OCI-LY3 (cell line): ENCODE measurements at regions not wholly inside any gene's neighbourhood (a gene's known extent, or its start where the extent isn't known, plus 50 kb on each side); places are given as distances from the start of the nearest gene placed in this dataset.

ENCODE experiments used
- H2AFZ ChIP-seq: fragments of 200-600, 300-600 bp; shearing (Covaris generic); 2 replicates; pipeline ENCODE4 v1.6.0; 2014; ENCODE audit warnings: antibody characterized with exemption, low read depth, low read length
- H3K27ac ChIP-seq: fragments of 200-600, 300-600 bp; sonication (generic); 2 replicates; pipeline ENCODE4 v1.5.1; 2014; ENCODE audit warnings: mild to moderate bottlenecking, low read length, moderate library complexity, mixed read lengths
- H3K27me3 ChIP-seq: fragments of 200-600, 300-600 bp; sonication (generic); 2 replicates; pipeline ENCODE4 v1.6.1; 2014; ENCODE audit warnings: low read depth, low read length, mixed read lengths
- H3K36me3 ChIP-seq: fragments of 200-600, 300-600 bp; sonication (generic); replicated peaks from 2 replicates; pipeline ENCODE3; 2014; ENCODE audit warnings: low read depth, low read length, mixed read lengths
- H3K4me1 ChIP-seq: fragments of 300-600, 200-600 bp; sonication (generic); 2 replicates; pipeline ENCODE4 v1.6.1; 2014; ENCODE audit warnings: low read length, mixed read lengths
- H3K4me2 ChIP-seq: fragments of 200-600, 300-600 bp; sonication (generic); 2 replicates; pipeline ENCODE4 v1.6.1; 2014; ENCODE audit warnings: low read length, mixed read lengths
- H3K4me3 ChIP-seq: fragments of 300-600, 200-600 bp; sonication (generic); 2 replicates; pipeline ENCODE4 v1.5.1; 2014; ENCODE audit warnings: antibody characterized with exemption, mild to moderate bottlenecking, low read length, moderate library complexity
- H3K79me2 ChIP-seq: fragments of 300-600, 200-600 bp; shearing (Covaris generic); 2 replicates; pipeline ENCODE4 v1.6.1; 2014; ENCODE audit warnings: mild to moderate bottlenecking, low read length, mixed read lengths
- H3K9ac ChIP-seq: fragments of 300-600, 200-600 bp; shearing (Covaris generic); 2 replicates; pipeline ENCODE4 v1.6.0; 2014; ENCODE audit warnings: mild to moderate bottlenecking, low read length, moderate library complexity
- H3K9me3 ChIP-seq: fragments of 200-600, 300-600 bp; shearing (Covaris generic); 2 replicates; pipeline ENCODE4 v1.6.1; 2014; ENCODE audit warnings: low read length, mixed read lengths; ENCODE audit not compliant: insufficient read depth
- H4K20me1 ChIP-seq: fragments of 200-600, 300-600 bp; sonication (generic); 2 replicates; pipeline ENCODE4 v1.6.1; 2016; ENCODE audit warnings: low read length, mixed read lengths; ENCODE audit not compliant: insufficient read depth
- EZH2phosphoT487 ChIP-seq: fragments of 200-600 bp; shearing (Covaris generic); IDR thresholded peaks from 2 replicates; pipeline ENCODE4 v1.6.1; 2018; ENCODE audit warnings: antibody characterized with exemption, mixed run types, low read depth
- TF ChIP-seq, protein P1 (sequence below): fragments of 200-600, 300-600 bp; sonication (generic); IDR thresholded peaks from 2 replicates; pipeline ENCODE4 v1.5.1; 2014; ENCODE audit warnings: antibody characterized with exemption, low read length, low read depth

DNA sequence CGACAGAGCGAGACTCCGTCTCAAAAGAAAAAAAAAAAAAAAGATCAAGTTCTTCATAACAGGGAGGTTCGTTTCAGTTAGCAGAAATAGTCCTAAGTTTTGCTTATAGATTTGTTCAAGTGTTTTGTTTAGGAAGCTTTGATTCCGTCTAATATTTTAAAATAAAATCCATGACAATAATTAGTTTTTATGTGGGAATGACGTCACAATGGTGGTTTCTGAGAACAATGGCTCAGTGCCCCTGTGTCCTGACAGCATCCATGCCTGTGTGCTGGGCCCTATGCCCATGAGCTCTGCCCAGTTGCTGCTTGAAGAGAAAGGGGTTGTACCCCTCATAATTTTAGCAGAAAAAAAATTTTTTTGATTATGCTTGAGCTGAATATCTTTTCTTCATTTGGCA, 134.0 kb downstream of the SST start:
- H4K20me1 ChIP-seq = no peaks in the 10 kb centered on the region
- H3K79me2 ChIP-seq = no peaks in the 10 kb centered on the region
- H3K27me3 ChIP-seq = peaks cover 46% of the 10 kb centered on the region
- no peak overlapping the region for H3K4me2 ChIP-seq
- TF ChIP-seq EZH2phosphoT487 = no peak
- TF ChIP-seq, protein P1, sequence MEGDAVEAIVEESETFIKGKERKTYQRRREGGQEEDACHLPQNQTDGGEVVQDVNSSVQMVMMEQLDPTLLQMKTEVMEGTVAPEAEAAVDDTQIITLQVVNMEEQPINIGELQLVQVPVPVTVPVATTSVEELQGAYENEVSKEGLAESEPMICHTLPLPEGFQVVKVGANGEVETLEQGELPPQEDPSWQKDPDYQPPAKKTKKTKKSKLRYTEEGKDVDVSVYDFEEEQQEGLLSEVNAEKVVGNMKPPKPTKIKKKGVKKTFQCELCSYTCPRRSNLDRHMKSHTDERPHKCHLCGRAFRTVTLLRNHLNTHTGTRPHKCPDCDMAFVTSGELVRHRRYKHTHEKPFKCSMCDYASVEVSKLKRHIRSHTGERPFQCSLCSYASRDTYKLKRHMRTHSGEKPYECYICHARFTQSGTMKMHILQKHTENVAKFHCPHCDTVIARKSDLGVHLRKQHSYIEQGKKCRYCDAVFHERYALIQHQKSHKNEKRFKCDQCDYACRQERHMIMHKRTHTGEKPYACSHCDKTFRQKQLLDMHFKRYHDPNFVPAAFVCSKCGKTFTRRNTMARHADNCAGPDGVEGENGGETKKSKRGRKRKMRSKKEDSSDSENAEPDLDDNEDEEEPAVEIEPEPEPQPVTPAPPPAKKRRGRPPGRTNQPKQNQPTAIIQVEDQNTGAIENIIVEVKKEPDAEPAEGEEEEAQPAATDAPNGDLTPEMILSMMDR = no peak
- H3K27ac ChIP-seq = no peak overlapping the region
- no peak overlapping the region for H3K4me3 ChIP-seq
- H2AFZ ChIP-seq = no peak overlapping the region
- no peaks in the 10 kb centered on the region for H3K4me1 ChIP-seq
- no peaks in the 10 kb centered on the region for H3K9me3 ChIP-seq
- no peaks in the 10 kb centered on the region for H3K36me3 ChIP-seq
- H3K9ac ChIP-seq = no peak overlapping the region

DNA sequence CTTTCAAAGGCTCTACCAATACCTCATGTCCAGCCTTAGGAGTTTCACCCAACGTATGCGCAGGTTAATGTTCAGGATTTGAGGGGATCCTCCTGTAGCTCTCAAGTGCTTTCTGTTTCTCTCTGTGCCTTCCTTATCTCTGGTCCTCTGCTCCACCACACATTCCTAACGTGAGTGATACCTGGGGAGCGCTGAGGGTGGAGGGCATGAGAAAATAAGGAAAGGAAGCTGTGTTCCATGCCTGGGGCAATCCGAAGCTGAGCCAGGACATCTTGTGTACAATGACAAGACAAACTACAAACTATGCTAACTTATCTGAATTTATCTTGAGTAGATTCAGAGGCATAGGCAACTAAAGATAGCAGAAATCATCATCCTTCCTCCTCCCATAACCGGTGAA, 136.4 kb downstream of the SST start:
- peaks cover 50% of the 10 kb centered on the region for H3K27me3 ChIP-seq
- TF ChIP-seq EZH2phosphoT487 = no peak
- TF ChIP-seq, protein P1 = no peak

DNA sequence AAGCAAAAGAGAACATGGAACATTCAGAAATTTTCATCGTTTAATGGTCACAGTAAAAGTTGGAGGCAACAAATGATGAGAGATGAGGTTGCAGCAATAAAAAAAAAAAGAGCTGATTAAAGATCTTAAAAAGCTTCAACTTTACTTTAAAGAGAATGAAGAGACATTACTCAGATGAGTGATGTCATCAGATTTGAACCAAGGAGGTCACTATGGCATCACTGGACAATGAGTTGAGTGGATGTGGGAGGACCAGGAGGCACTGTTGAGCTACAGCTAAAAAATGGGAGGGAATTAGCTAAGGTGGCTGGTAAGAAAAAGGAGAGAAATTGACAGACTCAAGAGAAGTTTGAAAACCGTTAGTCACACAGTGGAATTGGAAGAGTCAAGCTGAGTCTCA, 138.4 kb downstream of the SST start:
- no peaks in the 10 kb centered on the region for H3K36me3 ChIP-seq
- H3K27me3 ChIP-seq = peaks cover 65% of the 10 kb centered on the region
- H4K20me1 ChIP-seq = no peaks in the 10 kb centered on the region
- no peaks in the 10 kb centered on the region for H3K79me2 ChIP-seq
- H3K9me3 ChIP-seq = no peaks in the 10 kb centered on the region
- no peaks in the 10 kb centered on the region for H3K4me1 ChIP-seq
- H3K4me2 ChIP-seq = no peak overlapping the region
- no peak overlapping the region for H3K9ac ChIP-seq
- H3K27ac ChIP-seq = no peak overlapping the region
- H3K4me3 ChIP-seq = no peak overlapping the region
- H2AFZ ChIP-seq = no peak overlapping the region
- TF ChIP-seq, protein P1 = no peak
- no peak for TF ChIP-seq EZH2phosphoT487

More for the DNA sequence above, 136.4 kb downstream of the SST start:
- no peaks in the 10 kb centered on the region for H3K36me3 ChIP-seq
- no peak overlapping the region for H3K27ac ChIP-seq
- H3K79me2 ChIP-seq = no peaks in the 10 kb centered on the region
- H4K20me1 ChIP-seq = no peaks in the 10 kb centered on the region
- no peak overlapping the region for H3K4me3 ChIP-seq
- H3K9ac ChIP-seq = no peak overlapping the region
- no peaks in the 10 kb centered on the region for H3K9me3 ChIP-seq
- no peak overlapping the region for H2AFZ ChIP-seq
- H3K4me1 ChIP-seq = no peaks in the 10 kb centered on the region
- H3K4me2 ChIP-seq = no peak overlapping the region

DNA sequence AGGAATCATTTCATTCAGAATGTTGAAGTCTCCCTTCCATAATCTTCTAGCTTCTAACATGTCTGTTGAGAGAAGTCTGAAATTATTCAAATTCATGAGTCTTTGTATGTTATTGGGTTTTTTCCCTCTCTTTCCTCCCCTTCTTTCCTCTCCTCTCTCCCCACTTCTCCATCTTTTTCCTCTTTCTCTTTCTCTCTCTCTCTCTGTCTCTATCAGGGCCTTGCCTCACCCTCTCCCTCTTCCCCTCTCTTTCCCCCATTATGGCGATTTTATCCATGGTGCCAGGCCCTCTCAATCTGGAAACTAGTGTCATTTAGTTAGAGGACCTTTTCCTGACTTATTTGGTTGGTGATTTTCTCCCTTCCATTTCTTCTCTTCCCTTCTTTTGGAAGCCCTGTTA, 147.3 kb downstream of the SST start:
- H2AFZ ChIP-seq = no peak overlapping the region
- TF ChIP-seq, protein P1 = no peak
- no peak for TF ChIP-seq EZH2phosphoT487
- H3K4me2 ChIP-seq = no peak overlapping the region
- H3K9ac ChIP-seq = no peak overlapping the region
- no peaks in the 10 kb centered on the region for H4K20me1 ChIP-seq
- H3K4me1 ChIP-seq = peaks cover 19% of the 10 kb centered on the region
- no peak overlapping the region for H3K27ac ChIP-seq
- H3K27me3 ChIP-seq = peaks cover 28% of the 10 kb centered on the region
- no peaks in the 10 kb centered on the region for H3K9me3 ChIP-seq
- no peaks in the 10 kb centered on the region for H3K36me3 ChIP-seq
- no peak overlapping the region for H3K4me3 ChIP-seq
- H3K79me2 ChIP-seq = no peaks in the 10 kb centered on the region
